GM10266 (cell line): ENCODE measurements at regions not wholly inside any gene's neighbourhood (a gene's known extent, or its start where the extent isn't known, plus 50 kb on each side); places are given as distances from the start of the nearest gene placed in this dataset.

Experiments
- DNase-seq: peaks from one replicate; pipeline ENCODE4 v3.0.0; 2012; ENCODE audit errors: extremely low spot score
- CTCF ChIP-seq: IDR thresholded peaks from 2 replicates; pipeline ENCODE4 v1.5.1; 2012; ENCODE audit warnings: mild to moderate bottlenecking, low read depth; ENCODE audit not compliant: control insufficient read depth, insufficient read depth; ENCODE audit errors: missing control alignments

GRCh38 chr4:122326908-122327307, 51.9 kb upstream of the ADAD1 start:
- DNase-seq = no peak
- TF ChIP-seq CTCF = no peak

- no peak for DNase-seq
- TF ChIP-seq CTCF = no peak
Observed at GRCh38 chr4:122328893-122329292, 49.9 kb upstream of the ADAD1 start.
